ENCODE measurements at regions not wholly inside any gene's neighbourhood (a gene's known extent, or its start where the extent isn't known, plus 50 kb on each side); places are given as distances from the start of the nearest gene placed in this dataset.

- TF ChIP-seq CTCF (conservative IDR thresholded peaks at IDR 0.05; ENCODE audit: low read length) (no peak), EZH2phosphoT487 (IDR thresholded peaks at IDR 0.05; ENCODE audit: borderline replicate concordance, low read depth, low read length) (no peak)
These were observed 74.5 kb upstream of the NCKAP5 start for GRCh38 chr2:133642791-133643191.
